ENCODE measurements at regions not wholly inside any gene's neighbourhood (a gene's known extent, or its start where the extent isn't known, plus 50 kb on each side); places are given as distances from the start of the nearest gene placed in this dataset.

DNA sequence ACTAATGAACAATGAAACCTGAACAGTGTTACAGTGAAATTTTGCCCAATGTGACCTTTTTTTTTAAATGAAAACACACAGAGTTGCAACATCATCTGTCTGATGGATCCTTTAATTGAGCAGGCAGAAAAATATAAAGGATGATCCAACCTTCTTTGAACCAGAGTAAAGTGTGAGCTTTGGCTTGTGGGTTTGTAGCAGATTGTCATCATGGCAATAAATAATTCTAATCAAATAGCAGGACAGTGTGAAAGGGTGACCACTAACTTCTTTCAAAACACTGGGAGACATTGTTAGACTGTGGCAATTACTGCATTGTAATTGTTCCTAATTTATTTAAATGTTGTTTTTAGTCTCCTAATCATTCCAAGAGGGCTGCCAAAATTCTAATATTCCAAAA, 197.2 kb downstream of the CHD9NB start:
- H3K4me3 ChIP-seq (ENCODE audit: low read depth, low read length), result no peak overlapping the region
- TF ChIP-seq, protein P1, sequence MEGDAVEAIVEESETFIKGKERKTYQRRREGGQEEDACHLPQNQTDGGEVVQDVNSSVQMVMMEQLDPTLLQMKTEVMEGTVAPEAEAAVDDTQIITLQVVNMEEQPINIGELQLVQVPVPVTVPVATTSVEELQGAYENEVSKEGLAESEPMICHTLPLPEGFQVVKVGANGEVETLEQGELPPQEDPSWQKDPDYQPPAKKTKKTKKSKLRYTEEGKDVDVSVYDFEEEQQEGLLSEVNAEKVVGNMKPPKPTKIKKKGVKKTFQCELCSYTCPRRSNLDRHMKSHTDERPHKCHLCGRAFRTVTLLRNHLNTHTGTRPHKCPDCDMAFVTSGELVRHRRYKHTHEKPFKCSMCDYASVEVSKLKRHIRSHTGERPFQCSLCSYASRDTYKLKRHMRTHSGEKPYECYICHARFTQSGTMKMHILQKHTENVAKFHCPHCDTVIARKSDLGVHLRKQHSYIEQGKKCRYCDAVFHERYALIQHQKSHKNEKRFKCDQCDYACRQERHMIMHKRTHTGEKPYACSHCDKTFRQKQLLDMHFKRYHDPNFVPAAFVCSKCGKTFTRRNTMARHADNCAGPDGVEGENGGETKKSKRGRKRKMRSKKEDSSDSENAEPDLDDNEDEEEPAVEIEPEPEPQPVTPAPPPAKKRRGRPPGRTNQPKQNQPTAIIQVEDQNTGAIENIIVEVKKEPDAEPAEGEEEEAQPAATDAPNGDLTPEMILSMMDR (conservative IDR thresholded peaks at IDR 0.05; ENCODE audit: low read depth, low read length), result no peak
- DNase-seq (ENCODE audit: low read depth), result no peak

DNA sequence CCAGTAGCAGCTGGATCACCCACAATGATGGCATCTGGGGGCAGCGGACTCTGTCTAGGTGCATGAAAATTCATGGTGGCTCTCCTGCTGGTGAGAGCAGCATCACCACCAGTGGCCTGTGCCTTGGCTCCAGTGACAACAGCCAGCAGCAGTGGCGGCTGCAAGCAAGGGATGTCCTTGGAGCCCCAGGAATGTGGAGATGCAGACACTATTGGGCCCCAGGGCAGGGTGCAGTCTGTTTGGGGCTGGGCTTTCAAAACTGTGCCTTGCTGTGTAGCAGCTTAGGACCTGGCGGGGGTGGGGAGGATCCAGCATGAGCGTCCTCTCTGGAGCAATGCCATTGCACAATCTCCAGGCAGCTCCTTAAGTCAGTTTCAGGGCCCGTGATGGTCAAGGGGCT, 199.7 kb downstream of the CHD9NB start:
- H3K4me3 ChIP-seq (ENCODE audit: low read depth, low read length), result no peak overlapping the region
- TF ChIP-seq, protein P1 (conservative IDR thresholded peaks at IDR 0.05; ENCODE audit: low read depth, low read length), result no peak
- no peak for DNase-seq (ENCODE audit: low read depth)

DNA sequence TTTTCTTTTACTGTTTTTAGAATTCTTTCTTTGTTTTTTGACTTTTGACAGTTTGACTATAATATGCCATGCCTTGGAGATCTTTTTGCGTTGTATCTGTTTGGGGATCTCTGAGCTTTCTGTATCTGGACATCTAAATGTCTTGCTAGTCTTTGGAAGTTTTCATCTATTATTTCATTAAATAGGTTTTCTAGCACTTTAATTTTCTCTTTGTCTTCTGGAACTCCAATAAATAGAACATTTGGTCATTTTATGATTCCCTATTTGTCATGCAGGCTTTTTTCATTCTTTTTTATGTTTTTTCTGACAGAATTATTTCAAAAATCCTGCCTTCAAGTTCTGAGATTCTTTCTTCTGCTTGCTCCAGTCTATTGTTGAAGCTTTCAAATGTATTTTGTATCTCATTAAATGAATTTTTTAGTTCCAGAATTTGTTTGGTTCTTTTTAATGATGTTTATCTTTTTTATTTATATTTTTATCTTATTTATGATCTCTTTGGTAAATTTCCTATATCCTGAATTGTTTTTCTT, 201.4 kb downstream of the CHD9NB start:
- H3K4me3 ChIP-seq (ENCODE audit: low read depth, low read length), result no peak overlapping the region
- DNase-seq (ENCODE audit: low read depth), result no peak
- TF ChIP-seq, protein P1 (conservative IDR thresholded peaks at IDR 0.05; ENCODE audit: low read depth, low read length), result no peak

DNA sequence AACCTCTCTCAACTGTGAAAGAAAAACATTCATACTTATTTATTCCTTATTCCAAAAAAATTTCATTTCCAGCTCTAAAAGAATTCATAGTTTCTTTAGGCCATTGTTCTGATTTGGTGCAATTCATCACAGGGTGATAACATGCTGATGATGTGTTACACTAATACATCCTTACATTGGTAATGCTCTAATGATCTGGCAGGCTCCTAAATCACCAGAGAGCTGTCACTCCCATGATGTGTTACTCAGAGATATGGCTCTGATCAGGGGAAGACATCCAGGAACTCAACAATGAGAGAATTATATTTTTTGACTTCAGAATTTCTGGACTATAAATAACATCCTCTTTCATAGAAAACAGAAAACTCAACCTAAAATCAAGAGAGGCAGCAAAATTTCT, 209.3 kb downstream of the CHD9NB start:
- no peak overlapping the region for H3K4me3 ChIP-seq (ENCODE audit: low read depth, low read length)
- DNase-seq (ENCODE audit: low read depth), result no peak
- TF ChIP-seq, protein P1 (conservative IDR thresholded peaks at IDR 0.05; ENCODE audit: low read depth, low read length), result no peak

DNA sequence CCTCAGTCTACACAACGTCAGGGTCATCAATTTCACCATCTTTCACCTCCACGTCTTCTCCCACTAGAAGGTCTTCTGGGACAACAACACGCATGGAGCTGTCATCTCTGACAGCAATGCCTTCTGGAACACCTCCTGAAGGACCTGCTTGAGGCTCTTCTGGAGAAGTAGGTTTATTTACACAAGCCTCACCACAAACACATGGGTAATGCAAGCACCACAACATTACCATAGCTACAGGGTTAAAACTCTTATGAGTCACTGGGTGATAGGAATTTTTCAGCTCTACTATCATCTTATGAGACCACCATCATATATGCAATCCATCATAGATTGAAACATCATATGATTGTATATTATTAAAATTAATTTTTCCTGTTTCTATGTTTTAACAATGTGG, 215.4 kb downstream of the CHD9NB start:
- TF ChIP-seq, protein P1 (conservative IDR thresholded peaks at IDR 0.05; ENCODE audit: low read depth, low read length), result no peak
- no peak for DNase-seq (ENCODE audit: low read depth)
- no peak overlapping the region for H3K4me3 ChIP-seq (ENCODE audit: low read depth, low read length)

DNA sequence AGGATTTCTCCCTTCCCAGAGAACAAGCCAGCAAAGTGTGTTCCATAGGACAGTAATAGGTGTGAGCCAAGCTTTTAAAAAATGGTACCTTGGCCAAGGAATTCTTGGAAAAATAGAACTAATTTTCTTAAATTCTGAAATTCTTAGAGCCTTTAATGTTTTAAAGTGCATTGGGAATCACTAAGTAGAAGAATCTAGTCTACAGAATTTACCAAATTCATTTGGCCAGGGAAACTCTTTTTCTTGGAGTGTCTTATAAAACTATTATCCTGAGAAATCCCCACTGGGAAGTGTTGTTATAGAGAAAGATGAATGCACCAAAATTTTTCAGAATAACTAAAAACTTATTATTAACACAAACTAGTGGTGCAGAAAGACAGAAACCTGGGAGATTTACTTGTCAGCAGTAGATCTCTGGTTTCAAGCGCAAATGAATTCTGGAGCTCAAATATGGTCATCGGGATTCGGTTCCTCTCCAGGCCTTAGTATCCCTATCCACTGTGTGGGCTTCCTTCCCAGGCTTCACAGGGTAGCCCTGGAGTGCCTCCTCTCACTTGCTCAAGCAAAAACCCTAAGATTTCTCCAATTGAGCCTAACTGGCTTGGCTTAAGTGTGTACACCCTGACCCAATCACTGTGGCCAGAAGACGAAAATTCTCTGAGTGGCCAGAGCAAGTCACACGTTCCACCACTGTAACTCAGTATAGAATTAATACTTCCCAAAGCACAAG, 217.8 kb downstream of the CHD9NB start:
- TF ChIP-seq, protein P1 (conservative IDR thresholded peaks at IDR 0.05; ENCODE audit: low read depth, low read length), result no peak
- no peak for DNase-seq (ENCODE audit: low read depth)
- H3K4me3 ChIP-seq (ENCODE audit: low read depth, low read length), result no peak overlapping the region

DNA sequence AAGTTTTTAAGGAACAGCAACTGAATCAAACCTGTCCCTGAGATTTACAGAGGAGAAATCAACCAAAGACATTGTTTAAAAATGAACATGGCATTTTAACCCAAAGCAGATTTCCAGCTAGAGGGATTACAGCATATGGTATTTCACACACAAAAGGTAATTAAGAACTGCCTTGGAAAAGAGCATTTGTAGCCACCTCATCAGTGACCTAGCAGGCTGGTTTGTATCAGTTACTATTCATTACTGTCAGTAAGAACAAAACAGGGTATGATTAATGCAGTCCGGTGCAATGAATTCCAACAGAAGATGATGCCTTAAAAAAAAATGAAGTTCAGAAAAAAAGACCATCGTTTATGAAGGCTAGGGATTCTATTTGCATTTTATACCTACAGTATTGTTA, 219.9 kb downstream of the CHD9NB start:
- H3K4me3 ChIP-seq (ENCODE audit: low read depth, low read length), result no peak overlapping the region
- TF ChIP-seq, protein P1 (conservative IDR thresholded peaks at IDR 0.05; ENCODE audit: low read depth, low read length), result no peak
- no peak for DNase-seq (ENCODE audit: low read depth)
